ENCODE measurements at regions not wholly inside any gene's neighbourhood (a gene's known extent, or its start where the extent isn't known, plus 50 kb on each side); places are given as distances from the start of the nearest gene placed in this dataset.

GRCh38 chr11:27847496-27847895 is 147.2 kb upstream of the BDNF start:
- TF ChIP-seq JUN (IDR thresholded peaks at IDR 0.05; ENCODE audit: low read depth, low read length), result no peak
- TF ChIP-seq POLR2A (IDR thresholded peaks at IDR 0.05; ENCODE audit: control extremely low read depth in 1 of 2, low read depth in 2 of 2, low read length in 2 of 2), result no peak
- TF ChIP-seq JUND (IDR thresholded peaks at IDR 0.05; ENCODE audit: low read length), result no peak
- TF ChIP-seq, protein P1, sequence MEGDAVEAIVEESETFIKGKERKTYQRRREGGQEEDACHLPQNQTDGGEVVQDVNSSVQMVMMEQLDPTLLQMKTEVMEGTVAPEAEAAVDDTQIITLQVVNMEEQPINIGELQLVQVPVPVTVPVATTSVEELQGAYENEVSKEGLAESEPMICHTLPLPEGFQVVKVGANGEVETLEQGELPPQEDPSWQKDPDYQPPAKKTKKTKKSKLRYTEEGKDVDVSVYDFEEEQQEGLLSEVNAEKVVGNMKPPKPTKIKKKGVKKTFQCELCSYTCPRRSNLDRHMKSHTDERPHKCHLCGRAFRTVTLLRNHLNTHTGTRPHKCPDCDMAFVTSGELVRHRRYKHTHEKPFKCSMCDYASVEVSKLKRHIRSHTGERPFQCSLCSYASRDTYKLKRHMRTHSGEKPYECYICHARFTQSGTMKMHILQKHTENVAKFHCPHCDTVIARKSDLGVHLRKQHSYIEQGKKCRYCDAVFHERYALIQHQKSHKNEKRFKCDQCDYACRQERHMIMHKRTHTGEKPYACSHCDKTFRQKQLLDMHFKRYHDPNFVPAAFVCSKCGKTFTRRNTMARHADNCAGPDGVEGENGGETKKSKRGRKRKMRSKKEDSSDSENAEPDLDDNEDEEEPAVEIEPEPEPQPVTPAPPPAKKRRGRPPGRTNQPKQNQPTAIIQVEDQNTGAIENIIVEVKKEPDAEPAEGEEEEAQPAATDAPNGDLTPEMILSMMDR (IDR thresholded peaks at IDR 0.05; ENCODE audit: control extremely low read depth in 1 of 3, insufficient read depth in 1 of 3, low read depth in 1 of 3, low read length in 3 of 3), result no peak
- TF ChIP-seq SIRT6 (IDR thresholded peaks at IDR 0.05; ENCODE audit: low read length), result no peak
- no peak for TF ChIP-seq SRF (IDR thresholded peaks at IDR 0.05; ENCODE audit: low read depth, low read length)
- no peak for TF ChIP-seq EZH2 (IDR thresholded peaks at IDR 0.05; ENCODE audit: low read depth, low read length, severe bottlenecking)
- no peak for TF ChIP-seq CEBPB (IDR thresholded peaks at IDR 0.05; ENCODE audit: low read depth, low read length)
- no peak for TF ChIP-seq GTF2F1 (IDR thresholded peaks at IDR 0.05; ENCODE audit: borderline replicate concordance, low read depth, low read length)
